ENCODE measurements at regions not wholly inside any gene's neighbourhood (a gene's known extent, or its start where the extent isn't known, plus 50 kb on each side); places are given as distances from the start of the nearest gene placed in this dataset.

GRCh38 chr2:166812166-166812891 lies 76.0 kb upstream of the XIRP2 start:
- Mint-ChIP-seq H3K4me1 (no peaks in the 10 kb centered on the region), H3K4me3 (no peak overlapping the region), H3K27ac (no peak overlapping the region), H3K36me3 (ENCODE audit: low read depth) (no peaks in the 10 kb centered on the region), H3K27me3 (ENCODE audit: insufficient read depth, low read depth, poor library complexity) (no peaks in the 10 kb centered on the region), H3K9me3 (peaks cover 2% of the 10 kb centered on the region; the same call in 1 of the 3 replicates)
- no peaks in the 10 kb centered on the region for H3K79me2 ChIP-seq (replicated peaks; ENCODE audit: insufficient read depth)
- no peak overlapping the region for H3K4me3 ChIP-seq
- H3K4me1 ChIP-seq (ENCODE audit: insufficient read depth) = no peaks in the 10 kb centered on the region
- no peak for TF ChIP-seq REST (IDR thresholded peaks at IDR 0.05; ENCODE audit: unreplicated experiment)
- TF ChIP-seq EZH2 (IDR thresholded peaks at IDR 0.05; ENCODE audit: low read depth, unreplicated experiment) = no peak
- TF ChIP-seq JUNB (IDR thresholded peaks at IDR 0.05; ENCODE audit: unreplicated experiment) = no peak
- no peak for TF ChIP-seq STAT1 (IDR thresholded peaks at IDR 0.05; ENCODE audit: unreplicated experiment)
- TF ChIP-seq ETS1 (IDR thresholded peaks at IDR 0.05) = no peak
- TF ChIP-seq ZNF114 (CRISPR knock-in tag; IDR thresholded peaks at IDR 0.05) = no peak
- no peak for TF ChIP-seq EZH2phosphoT487 (IDR thresholded peaks at IDR 0.05; ENCODE audit: unreplicated experiment)
- TF ChIP-seq NANOG (IDR thresholded peaks at IDR 0.05; ENCODE audit: borderline replicate concordance) = no peak
- no peak for TF ChIP-seq POLR2AphosphoS5 (IDR thresholded peaks at IDR 0.05; ENCODE audit: low read depth)
- TF ChIP-seq ZNF331 (CRISPR knock-in tag; IDR thresholded peaks at IDR 0.05; ENCODE audit: low read depth) = no peak
- no peak for TF ChIP-seq CREB1 (CRISPR knock-in tag; IDR thresholded peaks at IDR 0.05; ENCODE audit: low read depth)
- no peak for TF ChIP-seq CTCF (conservative IDR thresholded peaks at IDR 0.05; ENCODE audit: low read depth in 2 of 2)
- TF ChIP-seq ZNF462 (CRISPR knock-in tag; IDR thresholded peaks at IDR 0.05) = no peak
- peaks cover 8% of the 10 kb centered on the region for H3K9me2 ChIP-seq (ENCODE audit: insufficient read depth)
- H2AFZ ChIP-seq = no peak overlapping the region
- ATAC-seq = no peak
- no peak for DNase-seq (ENCODE audit: low spot score)
- H3K4me2 ChIP-seq = no peak overlapping the region
- no peaks in the 10 kb centered on the region for H3K27me3 ChIP-seq (ENCODE audit: insufficient read depth)
- no peaks in the 10 kb centered on the region for H3K36me3 ChIP-seq (ENCODE audit: insufficient read depth)
- H3F3A ChIP-seq (replicated peaks; ENCODE audit: low read depth) = no peaks in the 10 kb centered on the region
- no peaks in the 10 kb centered on the region for H4K20me1 ChIP-seq (replicated peaks; ENCODE audit: insufficient read depth)
- H3K27ac ChIP-seq (ENCODE audit: low read depth) = no peak overlapping the region

Measured in GM23338 (cell line).